Neural crest cell (in vitro differentiated cells): ENCODE measurements at regions not wholly inside any gene's neighbourhood (a gene's known extent, or its start where the extent isn't known, plus 50 kb on each side); places are given as distances from the start of the nearest gene placed in this dataset.
"Not testable (repeated sequence)": the region's sequence is repeated elsewhere in the genome, so short reads cannot be mapped to it uniquely, and the experiment has no call there.

Source experiments
- DNase-seq: peaks from one replicate; pipeline ENCODE4 v3.0.0; 2021; ENCODE audit warnings: low read depth, mixed read lengths, low spot score
- H3K27ac Mint-ChIP-seq: one replicate; pipeline ENCODE4 v1.8.0; 2021; ENCODE audit warnings: mild to moderate bottlenecking, mixed read lengths; ENCODE audit not compliant: unreplicated experiment
- H3K27me3 Mint-ChIP-seq: 2 replicates; pipeline ENCODE4 v1.8.0; 2021; ENCODE audit warnings: low read depth, mild to moderate bottlenecking, mixed read lengths
- H3K36me3 Mint-ChIP-seq: 2 replicates; pipeline ENCODE4 v1.8.0; 2021; ENCODE audit warnings: low read depth, mild to moderate bottlenecking, mixed read lengths
- H3K4me1 Mint-ChIP-seq: 2 replicates; pipeline ENCODE4 v1.8.0; 2021; ENCODE audit warnings: mixed read lengths
- H3K4me3 Mint-ChIP-seq: one replicate; pipeline ENCODE4 v1.8.0; 2021; ENCODE audit warnings: mild to moderate bottlenecking, mixed read lengths
- H3K9me3 Mint-ChIP-seq: 2 replicates; pipeline ENCODE4 v1.8.0; 2021; ENCODE audit warnings: mixed read lengths
- CTCF ChIP-seq: fragments of 200-600 bp; sonication (generic); conservative IDR thresholded peaks from 2 replicates; pipeline ENCODE4 v1.5.0; 2021; ENCODE audit warnings: antibody characterized with exemption, mild to moderate bottlenecking

DNA sequence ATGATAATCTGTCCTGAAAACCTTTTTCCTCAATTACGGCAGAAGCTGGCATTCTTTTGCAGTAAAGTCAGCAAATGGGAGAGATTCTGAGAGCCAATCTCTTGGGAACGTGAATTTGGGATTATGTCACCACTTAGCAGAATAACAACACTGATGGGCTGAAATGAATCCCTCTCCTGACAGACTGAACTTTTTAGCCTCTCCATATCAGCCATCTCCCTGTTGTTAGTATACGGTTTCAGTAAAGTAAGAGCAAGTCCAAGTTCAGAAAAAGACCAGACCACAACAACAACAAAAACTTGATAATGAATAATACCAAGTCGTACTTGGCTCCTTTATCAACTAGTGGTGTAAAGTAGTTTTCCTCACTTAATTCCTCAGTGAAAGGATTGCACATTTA lies 1048.8 kb downstream of the GATA3 start:
- peaks cover 53% of the 10 kb centered on the region for H3K27me3 Mint-ChIP-seq
- H3K36me3 Mint-ChIP-seq: no peaks in the 10 kb centered on the region
- H3K4me3 Mint-ChIP-seq: no peak overlapping the region
- no peak for TF ChIP-seq CTCF
- no peak overlapping the region for H3K27ac Mint-ChIP-seq
- no peaks in the 10 kb centered on the region for H3K4me1 Mint-ChIP-seq
- H3K9me3 Mint-ChIP-seq: no peaks in the 10 kb centered on the region
- no peak for DNase-seq

GRCh38 chr10:9111976-9112375 lies 1057.5 kb downstream of the GATA3 start:
- Mint-ChIP-seq H3K4me1 (no peaks in the 10 kb centered on the region), H3K27me3 (peaks cover 52% of the 10 kb centered on the region), H3K36me3 (no peaks in the 10 kb centered on the region), H3K4me3 (no peak overlapping the region), H3K27ac (no peak overlapping the region), H3K9me3 (no peaks in the 10 kb centered on the region)
- no peak for DNase-seq
- no peak for TF ChIP-seq CTCF

DNA sequence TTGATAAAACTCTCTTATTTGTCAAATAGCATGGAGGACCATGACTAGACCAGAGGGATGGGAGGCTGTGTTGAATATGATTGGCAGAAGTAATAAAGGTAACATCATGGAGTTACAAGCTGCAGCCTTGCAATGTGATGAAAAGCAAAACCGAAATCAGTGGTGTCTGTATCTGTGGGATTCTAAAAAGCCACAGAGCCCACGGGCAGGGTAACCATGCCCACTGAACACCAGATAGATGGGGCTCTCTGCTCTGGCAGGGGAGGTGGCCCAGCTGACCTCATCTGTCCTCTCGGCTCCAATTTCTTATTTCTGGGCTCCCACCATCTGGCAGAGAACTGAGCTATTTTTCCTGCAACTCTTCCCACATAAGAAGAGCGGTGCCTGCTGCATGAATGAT lies 1072.2 kb downstream of the GATA3 start:
- TF ChIP-seq CTCF: no peak
- Mint-ChIP-seq H3K4me1 (no peaks in the 10 kb centered on the region), H3K4me3 (no peak overlapping the region), H3K27me3 (peaks cover 46% of the 10 kb centered on the region), H3K27ac (no peak overlapping the region), H3K9me3 (no peaks in the 10 kb centered on the region), H3K36me3 (no peaks in the 10 kb centered on the region)
- DNase-seq: no peak

GRCh38 chr10:9137368-9137767 lies 1082.9 kb downstream of the GATA3 start:
- DNase-seq: no peak
- Mint-ChIP-seq H3K27ac (no peak overlapping the region), H3K4me1 (no peaks in the 10 kb centered on the region), H3K4me3 (no peak overlapping the region), H3K27me3 (peaks cover 42% of the 10 kb centered on the region), H3K9me3 (no peaks in the 10 kb centered on the region), H3K36me3 (no peaks in the 10 kb centered on the region)
- no peak for TF ChIP-seq CTCF

DNA sequence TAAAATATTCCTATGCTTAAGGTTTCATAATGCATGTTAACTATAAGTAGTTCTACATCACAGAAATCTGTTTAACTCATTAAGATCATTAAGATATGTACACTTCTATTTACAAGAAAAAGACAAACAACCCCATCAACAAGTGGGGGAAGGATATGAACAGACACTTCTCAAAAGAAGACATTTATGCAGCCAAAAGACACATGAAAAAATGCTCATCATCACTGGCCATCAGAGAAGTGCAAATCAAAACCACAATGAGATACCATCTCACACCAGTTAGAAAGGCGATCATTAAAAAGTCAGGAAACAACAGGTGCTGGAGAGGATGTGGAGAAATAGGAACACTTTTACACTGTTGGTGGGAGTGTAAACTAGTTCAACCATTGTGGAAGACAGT lies 1084.3 kb downstream of the GATA3 start:
- H3K27ac Mint-ChIP-seq, H3K9me3 Mint-ChIP-seq, H3K36me3 Mint-ChIP-seq, H3K4me1 Mint-ChIP-seq, DNase-seq, H3K4me3 Mint-ChIP-seq: not testable (repeated sequence)
- H3K27me3 Mint-ChIP-seq: peaks cover 49% of the 10 kb centered on the region

DNA sequence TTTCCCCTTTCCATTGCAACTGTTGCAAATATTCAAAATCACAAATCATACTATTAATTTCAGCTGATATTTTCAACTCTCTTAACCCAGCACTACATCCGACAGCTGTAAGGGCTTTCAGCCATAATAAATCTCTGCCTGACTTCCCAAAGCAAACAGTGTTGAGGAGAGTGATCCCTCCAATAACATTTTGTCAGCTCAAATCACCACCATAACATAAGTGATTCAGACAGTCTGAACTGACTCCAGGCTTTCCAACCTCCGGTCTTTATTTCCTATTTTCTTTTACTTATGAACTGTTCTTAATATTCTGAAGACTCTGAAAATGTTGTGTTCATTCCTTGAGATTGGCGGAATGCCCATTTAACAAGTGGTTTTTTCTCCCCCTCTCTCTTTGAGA lies 1085.9 kb downstream of the GATA3 start:
- Mint-ChIP-seq H3K36me3 (no peaks in the 10 kb centered on the region), H3K9me3 (no peaks in the 10 kb centered on the region), H3K27ac (no peak overlapping the region), H3K4me3 (no peak overlapping the region), H3K27me3 (peaks cover 59% of the 10 kb centered on the region), H3K4me1 (no peaks in the 10 kb centered on the region)
- DNase-seq: no peak
- no peak for TF ChIP-seq CTCF
